Endodermal cell (in vitro differentiated cells): ENCODE measurements at regions not wholly inside any gene's neighbourhood (a gene's known extent, or its start where the extent isn't known, plus 50 kb on each side); places are given as distances from the start of the nearest gene placed in this dataset.
"Not testable (repeated sequence)": the region's sequence is repeated elsewhere in the genome, so short reads cannot be mapped to it uniquely, and the experiment has no call there.

Experiments
- DNase-seq: peaks from one replicate; pipeline ENCODE4 v3.0.0-alpha.2; 2017
- H3K27ac ChIP-seq: 2 replicates; pipeline ENCODE4 v1.5.1; 2013; ENCODE audit warnings: mild to moderate bottlenecking, low read depth, low read length, moderate library complexity
- H3K27me3 ChIP-seq: 2 replicates; pipeline ENCODE4 v1.6.1; 2013; ENCODE audit warnings: mild to moderate bottlenecking, low read length, moderate library complexity; ENCODE audit not compliant: insufficient read depth, control insufficient read depth, poor library complexity, severe bottlenecking
- H3K36me3 ChIP-seq: 2 replicates; pipeline ENCODE4 v1.7.0; 2013; ENCODE audit warnings: mild to moderate bottlenecking, low read length, moderate library complexity; ENCODE audit not compliant: control insufficient read depth, insufficient read depth
- H3K4me1 ChIP-seq: one replicate; pipeline ENCODE4 v1.7.0; 2013; ENCODE audit warnings: low read length; ENCODE audit not compliant: control insufficient read depth, insufficient read depth
- H3K4me3 ChIP-seq: 2 replicates; pipeline ENCODE4 v1.5.1; 2013; ENCODE audit warnings: mild to moderate bottlenecking, low read length, moderate library complexity
- H3K9ac ChIP-seq: 2 replicates; pipeline ENCODE4 v1.6.1; 2013; ENCODE audit warnings: mild to moderate bottlenecking, low read length, moderate library complexity; ENCODE audit not compliant: poor library complexity, severe bottlenecking; ENCODE audit errors: extremely low read depth
- H3K9me3 ChIP-seq: 2 replicates; pipeline ENCODE4 v1.6.1; 2013; ENCODE audit warnings: mild to moderate bottlenecking, low read length, moderate library complexity; ENCODE audit not compliant: control insufficient read depth
- H3K27ac Mint-ChIP-seq: 2 replicates; pipeline ENCODE4 v1.8.0; 2020; ENCODE audit warnings: mixed read lengths
- H3K27me3 Mint-ChIP-seq: 2 replicates; pipeline ENCODE4 v1.8.0; 2021; ENCODE audit warnings: mild to moderate bottlenecking, mixed read lengths; ENCODE audit not compliant: insufficient read depth
- H3K36me3 Mint-ChIP-seq: 2 replicates; pipeline ENCODE4 v1.8.0; 2020; ENCODE audit warnings: low read depth, mixed read lengths
- H3K4me1 Mint-ChIP-seq: 2 replicates; pipeline ENCODE4 v1.8.0; 2020; ENCODE audit warnings: mixed read lengths
- H3K4me3 Mint-ChIP-seq: 2 replicates; pipeline ENCODE4 v1.8.0; 2020; ENCODE audit warnings: mild to moderate bottlenecking, moderate library complexity, mixed read lengths
- H3K9me3 Mint-ChIP-seq: 2 replicates; pipeline ENCODE4 v1.8.0; 2020; ENCODE audit warnings: mild to moderate bottlenecking, mixed read lengths
- CTCF ChIP-seq: fragments of 200-600 bp; sonication (generic); conservative IDR thresholded peaks from 2 replicates; pipeline ENCODE4 v1.5.0; 2021; ENCODE audit warnings: antibody characterized with exemption, mild to moderate bottlenecking
- WGBS, 2 experiments: methylation state at CpG; one replicate each; pipeline versions ENCODE4 v1.1.5 to v1.1.7; 2013; ENCODE audit warnings: missing lambda C conversion rate in 2 of 2, mixed read lengths in 1 of 2; ENCODE audit not compliant: insufficient coverage in 1 of 2, insufficient read length in 1 of 2; 5-methylcytosine and 5-hydroxymethylcytosine counted together

GRCh38 chr10:10725196-10725595, 292.5 kb upstream of the CELF2 start:
- Mint-ChIP-seq H3K4me1 (no peaks in the 10 kb centered on the region), H3K36me3 (no peaks in the 10 kb centered on the region), H3K27me3 (no peaks in the 10 kb centered on the region), H3K9me3 (no peaks in the 10 kb centered on the region), H3K4me3 (no peak overlapping the region), H3K27ac (no peak overlapping the region)
- TF ChIP-seq CTCF: no peak
- Histone ChIP-seq H3K9me3 (no peaks in the 10 kb centered on the region), H3K27ac (no peak overlapping the region), H3K4me1 (no peaks in the 10 kb centered on the region), H3K9ac (no peak overlapping the region), H3K4me3 (no peak overlapping the region), H3K27me3 (no peaks in the 10 kb centered on the region), H3K36me3 (no peaks in the 10 kb centered on the region)
- WGBS, 2 experiments: 91 to 100% methylated on average over 1 to 5 of the region's 5 CpGs
- DNase-seq: no peak

GRCh38 chr10:10726101-10726500, 291.6 kb upstream of the CELF2 start:
- no peak overlapping the region for H3K9ac ChIP-seq
- H3K27ac ChIP-seq: no peak overlapping the region
- no peaks in the 10 kb centered on the region for H3K9me3 ChIP-seq
- no peak for DNase-seq
- no peaks in the 10 kb centered on the region for H3K36me3 ChIP-seq
- no peak overlapping the region for H3K4me3 Mint-ChIP-seq
- H3K9me3 Mint-ChIP-seq: no peaks in the 10 kb centered on the region
- TF ChIP-seq CTCF: no peak
- H3K27me3 Mint-ChIP-seq: no peaks in the 10 kb centered on the region
- no peaks in the 10 kb centered on the region for H3K4me1 Mint-ChIP-seq
- no peaks in the 10 kb centered on the region for H3K36me3 Mint-ChIP-seq
- 93 to 98% methylated on average over 4 to 6 of the region's 6 CpGs for WGBS, 2 experiments
- H3K4me1 ChIP-seq: no peaks in the 10 kb centered on the region
- no peak overlapping the region for H3K4me3 ChIP-seq
- H3K27ac Mint-ChIP-seq: no peak overlapping the region
- no peaks in the 10 kb centered on the region for H3K27me3 ChIP-seq

GRCh38 chr10:10727411-10727810, 290.3 kb upstream of the CELF2 start:
- H3K4me1 ChIP-seq, H3K27me3 ChIP-seq, H3K36me3 Mint-ChIP-seq, H3K9me3 Mint-ChIP-seq, H3K9me3 ChIP-seq, H3K4me3 ChIP-seq, H3K27ac Mint-ChIP-seq, H3K4me3 Mint-ChIP-seq, H3K36me3 ChIP-seq, H3K27ac ChIP-seq, H3K9ac ChIP-seq, H3K27me3 Mint-ChIP-seq, DNase-seq, H3K4me1 Mint-ChIP-seq: not testable (repeated sequence)
- 96 to 97% methylated on average over 8 to 14 of the region's 14 CpGs for WGBS, 2 experiments

- H3K36me3 ChIP-seq: no peaks in the 10 kb centered on the region
- H3K27me3 Mint-ChIP-seq: no peaks in the 10 kb centered on the region
- H3K4me1 Mint-ChIP-seq: no peaks in the 10 kb centered on the region
- no peak overlapping the region for H3K4me3 ChIP-seq
- H3K36me3 Mint-ChIP-seq: no peaks in the 10 kb centered on the region
- H3K27ac Mint-ChIP-seq: no peak overlapping the region
- H3K27me3 ChIP-seq: no peaks in the 10 kb centered on the region
- no peak for DNase-seq
- H3K9me3 ChIP-seq: no peaks in the 10 kb centered on the region
- H3K9ac ChIP-seq: no peak overlapping the region
- H3K27ac ChIP-seq: no peak overlapping the region
- no peaks in the 10 kb centered on the region for H3K4me1 ChIP-seq
- H3K4me3 Mint-ChIP-seq: no peak overlapping the region
- no peak for TF ChIP-seq CTCF
- WGBS, 2 experiments: 90 to 93% methylated on average over 2 to 5 of the region's 5 CpGs
- no peaks in the 10 kb centered on the region for H3K9me3 Mint-ChIP-seq
Measured at GRCh38 chr10:10727812-10728211, 289.9 kb upstream of the CELF2 start.
